HL-60 (cell line): ENCODE measurements at regions not wholly inside any gene's neighbourhood (a gene's known extent, or its start where the extent isn't known, plus 50 kb on each side); places are given as distances from the start of the nearest gene placed in this dataset.

Experiments used
- DNase-seq, 2 experiments: peaks; one replicate each; pipeline ENCODE4 v3.0.0-alpha.2; 2010 to 2020; ENCODE audit warnings: low read depth in 1 of 2, low spot score in 1 of 2
- H3K27ac ChIP-seq: fragments of 250-450 bp; sonication (Bioruptor Pico); replicated peaks from 2 replicates; pipeline ENCODE4 v1.5.1; 2020; ENCODE audit warnings: mild to moderate bottlenecking, moderate library complexity
- H3K27me3 ChIP-seq: fragments of 250-450 bp; sonication (Bioruptor Pico); 2 replicates; pipeline ENCODE4 v1.5.1; 2021; ENCODE audit warnings: mild to moderate bottlenecking, moderate library complexity; ENCODE audit not compliant: insufficient read depth, poor library complexity, severe bottlenecking
- H3K4me3 ChIP-seq: replicated peaks from 2 replicates; pipeline ENCODE4 v1.5.1; 2011; ENCODE audit warnings: mild to moderate bottlenecking, control low read depth, low read length; ENCODE audit not compliant: insufficient read depth
- CTCF ChIP-seq: IDR thresholded peaks from one replicate; pipeline ENCODE4 v1.5.1; 2011; ENCODE audit warnings: low read length, control low read depth, inconsistent platforms; ENCODE audit not compliant: insufficient read depth
- GABPA ChIP-seq: IDR thresholded peaks from 2 replicates; pipeline ENCODE4 v1.6.1; 2012; ENCODE audit warnings: low read depth
- POLR2AphosphoS5 ChIP-seq: IDR thresholded peaks from 2 replicates; pipeline ENCODE4 v1.6.1; 2012; ENCODE audit warnings: low read depth
- REST ChIP-seq: IDR thresholded peaks from 2 replicates; pipeline ENCODE4 v1.6.1; 2012; ENCODE audit warnings: low read depth; ENCODE audit not compliant: insufficient replicate concordance
- SPI1 ChIP-seq: IDR thresholded peaks from 2 replicates; pipeline ENCODE4 v1.6.1; 2012; ENCODE audit warnings: low read depth, mild to moderate bottlenecking, borderline replicate concordance

GRCh38 chr3:99409961-99410360, 228.4 kb upstream of the COL8A1 start:
- DNase-seq: no peak
- Histone ChIP-seq H3K27ac (no peak overlapping the region), H3K4me3 (no peak overlapping the region), H3K27me3 (no peaks in the 10 kb centered on the region)
- TF ChIP-seq SPI1 (no peak), POLR2AphosphoS5 (no peak), GABPA (no peak), REST (no peak), CTCF (no peak)

- Histone ChIP-seq H3K27ac (no peak overlapping the region), H3K27me3 (no peaks in the 10 kb centered on the region), H3K4me3 (no peak overlapping the region)
- TF ChIP-seq REST (no peak), GABPA (no peak), CTCF (no peak), SPI1 (no peak), POLR2AphosphoS5 (no peak)
- DNase-seq: no peak
Measured at GRCh38 chr3:99407257-99407656, 231.1 kb upstream of the COL8A1 start.

- DNase-seq: no peak
- no peak for TF ChIP-seq CTCF
- TF ChIP-seq SPI1: no peak
- no peak for TF ChIP-seq REST
- TF ChIP-seq GABPA: no peak
- no peak for TF ChIP-seq POLR2AphosphoS5
- Histone ChIP-seq H3K27me3 (no peaks in the 10 kb centered on the region), H3K4me3 (no peak overlapping the region), H3K27ac (no peak overlapping the region)
Measured at GRCh38 chr3:99402755-99403154, 235.6 kb upstream of the COL8A1 start.
